ENCODE measurements at regions not wholly inside any gene's neighbourhood (a gene's known extent, or its start where the extent isn't known, plus 50 kb on each side); places are given as distances from the start of the nearest gene placed in this dataset.

GRCh38 chr3:31223278-31223677 lies 309.4 kb upstream of the STT3B start:
- no peak for TF ChIP-seq CTCF (IDR thresholded peaks at IDR 0.05)
- TF ChIP-seq EZH2 (IDR thresholded peaks at IDR 0.05), result no peak

All from neural progenitor cell (in vitro differentiated cells).